Tibial nerve (tissue), 4 donors: ENCODE measurements at regions not wholly inside any gene's neighbourhood (a gene's known extent, or its start where the extent isn't known, plus 50 kb on each side); places are given as distances from the start of the nearest gene placed in this dataset.

Source experiments
- DNase-seq, 2 donors: peaks; one replicate each; pipeline ENCODE4 v3.0.0-alpha.2; 2019; ENCODE audit warnings: low spot score in 2 of 2
- H3K27ac ChIP-seq, 4 donors: fragments of 200-600 bp; sonication (generic) in 3 of 4; one replicate each; pipeline ENCODE4 v1.5.1; 2017 to 2019; ENCODE audit warnings: mild to moderate bottlenecking in 1 of 4
- H3K27me3 ChIP-seq, 2 donors: fragments of 200-600 bp; sonication (generic) in 1 of 2; one replicate each; pipeline versions ENCODE4 v1.5.1 to v1.6.0; 2017 to 2019
- H3K36me3 ChIP-seq, 3 donors: fragments of 200-600 bp; sonication (generic); one replicate each; pipeline ENCODE4 v1.5.1; 2018 to 2019
- H3K4me1 ChIP-seq, 4 donors: fragments of 200-600 bp; sonication (generic) in 3 of 4; one replicate each; pipeline ENCODE4 v1.5.1; 2017 to 2019
- H3K4me3 ChIP-seq, 4 donors: fragments of 200-600 bp; sonication (generic) in 3 of 4; one replicate each; pipeline ENCODE4 v1.5.1; 2017 to 2019; ENCODE audit warnings: mild to moderate bottlenecking in 1 of 4, moderate library complexity in 1 of 4
- H3K9me3 ChIP-seq, 4 donors: fragments of 200-600 bp; sonication (generic) in 3 of 4; one replicate each; pipeline ENCODE4 v1.5.1; 2017 to 2019
- CTCF ChIP-seq, 5 experiments: fragments of 200-600 bp in 3 of 5; fragments of 450-650 bp in 2 of 5; sonication (generic) in 3 of 5; IDR thresholded peaks; one replicate each; pipeline ENCODE4 v1.5.1; 2016 to 2019; ENCODE audit warnings: antibody characterized with exemption in 5 of 5, mild to moderate bottlenecking in 3 of 5, moderate library complexity in 2 of 5
- EP300 ChIP-seq, 2 donors: sonication (generic); formaldehyde crosslinking; IDR thresholded peaks; one replicate each; pipeline ENCODE4 v1.6.1; 2017; ENCODE audit warnings: antibody characterized with exemption in 2 of 2, mild to moderate bottlenecking in 1 of 2
- POLR2A ChIP-seq, 2 donors: fragments of 450-650 bp; IDR thresholded peaks; one replicate each; pipeline ENCODE4 v1.6.1; 2017; ENCODE audit warnings: antibody characterized with exemption in 2 of 2, mild to moderate bottlenecking in 2 of 2, moderate library complexity in 2 of 2
- WGBS, 2 donors: methylation state at CpG; one replicate each; pipeline ENCODE4 v1.1.5; 2018; 5-methylcytosine and 5-hydroxymethylcytosine counted together

- Histone ChIP-seq H3K4me3 (no peak overlapping the region), H3K27ac (no peak overlapping the region), H3K4me1 (no peaks in the 10 kb centered on the region), H3K9me3 (no peaks in the 10 kb centered on the region), H3K36me3 (no peaks in the 10 kb centered on the region), H3K27me3 (no peaks in the 10 kb centered on the region)
- DNase-seq = no peak
- no peak for TF ChIP-seq EP300 (IDR thresholded peaks at IDR 0.05)
- TF ChIP-seq CTCF (IDR thresholded peaks at IDR 0.05) = no peak
- no peak for TF ChIP-seq POLR2A (IDR thresholded peaks at IDR 0.05)
- WGBS, 2 donors = 89 to 95% methylated on average over 3 of the region's 3 CpGs
Measured at GRCh38 chr9:80465556-80465955, 893.8 kb downstream of the TLE4 start.

- peaks cover 0 to 9% (median 0%) of the 10 kb centered on the region in 4 donors for H3K9me3 ChIP-seq
- H3K27me3 ChIP-seq = no peaks in the 10 kb centered on the region
- no peak for TF ChIP-seq EP300 (IDR thresholded peaks at IDR 0.05)
- TF ChIP-seq POLR2A (IDR thresholded peaks at IDR 0.05) = no peak
- no peak for TF ChIP-seq CTCF (IDR thresholded peaks at IDR 0.05)
- H3K4me1 ChIP-seq = no peaks in the 10 kb centered on the region
- H3K4me3 ChIP-seq = no peak overlapping the region
- DNase-seq = no peak
- WGBS, 2 donors = 47 to 52% methylated on average over 4 of the region's 4 CpGs
- no peaks in the 10 kb centered on the region for H3K36me3 ChIP-seq
- no peak overlapping the region for H3K27ac ChIP-seq
Measured at GRCh38 chr9:80449513-80449912, 877.7 kb downstream of the TLE4 start.

GRCh38 chr9:80448996-80449395 is 877.2 kb downstream of the TLE4 start:
- 77 to 83% methylated on average over 2 of the region's 2 CpGs for WGBS, 2 donors
- Histone ChIP-seq H3K27ac (no peak overlapping the region), H3K9me3 (peaks cover 0 to 9% (median 0%) of the 10 kb centered on the region in 4 donors), H3K27me3 (no peaks in the 10 kb centered on the region), H3K36me3 (no peaks in the 10 kb centered on the region), H3K4me3 (no peak overlapping the region), H3K4me1 (no peaks in the 10 kb centered on the region)
- TF ChIP-seq POLR2A (IDR thresholded peaks at IDR 0.05) = no peak
- no peak for TF ChIP-seq EP300 (IDR thresholded peaks at IDR 0.05)
- no peak for TF ChIP-seq CTCF (IDR thresholded peaks at IDR 0.05)
- no peak for DNase-seq

GRCh38 chr9:80447876-80448275 is 876.1 kb downstream of the TLE4 start:
- H3K27me3 ChIP-seq = no peaks in the 10 kb centered on the region
- H3K27ac ChIP-seq = no peak overlapping the region
- peaks cover 0 to 3% (median 0%) of the 10 kb centered on the region in 4 donors for H3K9me3 ChIP-seq
- no peak for DNase-seq
- H3K36me3 ChIP-seq = no peaks in the 10 kb centered on the region
- whole genome bisulfite sequencing, 2 donors = 87 to 92% methylated on average over 3 of the region's 3 CpGs
- no peaks in the 10 kb centered on the region for H3K4me1 ChIP-seq
- H3K4me3 ChIP-seq = no peak overlapping the region
- TF ChIP-seq POLR2A (IDR thresholded peaks at IDR 0.05) (no peak), EP300 (IDR thresholded peaks at IDR 0.05) (no peak), CTCF (IDR thresholded peaks at IDR 0.05) (no peak)

GRCh38 chr9:80440724-80441123 is 869.0 kb downstream of the TLE4 start:
- no peak overlapping the region for H3K4me3 ChIP-seq
- WGBS, 2 donors = 93 to 95% methylated on average over 7 of the region's 7 CpGs
- H3K27me3 ChIP-seq = no peaks in the 10 kb centered on the region
- H3K9me3 ChIP-seq = no peaks in the 10 kb centered on the region
- H3K4me1 ChIP-seq = no peaks in the 10 kb centered on the region
- TF ChIP-seq CTCF (IDR thresholded peaks at IDR 0.05) (no peak), POLR2A (IDR thresholded peaks at IDR 0.05) (no peak), EP300 (IDR thresholded peaks at IDR 0.05) (no peak)
- H3K27ac ChIP-seq = no peak overlapping the region
- no peaks in the 10 kb centered on the region for H3K36me3 ChIP-seq
- no peak for DNase-seq
